Transverse colon (tissue), 4 donors: ENCODE measurements at regions not wholly inside any gene's neighbourhood (a gene's known extent, or its start where the extent isn't known, plus 50 kb on each side); places are given as distances from the start of the nearest gene placed in this dataset.

Experiments used
- DNase-seq: peaks from one replicate; pipeline ENCODE4 v3.0.0-alpha.2; 2019
- H3K27ac ChIP-seq, 4 donors: fragments of 200-600 bp; sonication (generic); 2 replicates each; pipeline ENCODE4 v1.5.1; 2016 to 2018; ENCODE audit warnings: inconsistent platforms in 4 of 4
- H3K27me3 ChIP-seq: fragments of 200-600 bp; sonication (generic); 2 replicates; pipeline ENCODE4 v1.5.1; 2017; ENCODE audit warnings: inconsistent platforms
- H3K36me3 ChIP-seq, 4 donors: fragments of 200-600 bp; sonication (generic); 2 replicates each; pipeline ENCODE4 v1.5.1; 2017 to 2019; ENCODE audit warnings: inconsistent platforms in 4 of 4
- H3K4me1 ChIP-seq, 4 donors: fragments of 200-600 bp; sonication (generic); 2 replicates each; pipeline ENCODE4 v1.5.1; 2017 to 2020; ENCODE audit warnings: inconsistent platforms in 4 of 4
- H3K4me3 ChIP-seq, 4 donors: fragments of 200-600 bp; sonication (generic); 1 replicate in 1 of 4; 2 replicates in 3 of 4; pipeline versions ENCODE4 v1.5.1 to v1.6.1; 2017 to 2019; ENCODE audit warnings: inconsistent platforms in 4 of 4
- H3K9me3 ChIP-seq, 2 donors: fragments of 200-600 bp; sonication (generic); 2 replicates each; pipeline ENCODE4 v1.5.1; 2017 to 2019; ENCODE audit warnings: inconsistent platforms in 2 of 2
- CTCF ChIP-seq, 5 experiments: fragments of 200-600 bp in 3 of 5; fragments of 450-650 bp in 2 of 5; sonication (generic) in 3 of 5; IDR thresholded peaks; 1 replicate in 2 of 5; 2 replicates in 3 of 5; pipeline ENCODE4 v1.5.1; 2016 to 2017; ENCODE audit warnings: antibody characterized with exemption in 5 of 5, inconsistent platforms in 3 of 5, mild to moderate bottlenecking in 2 of 5, moderate library complexity in 1 of 5
- EP300 ChIP-seq: sonication (generic); formaldehyde crosslinking; IDR thresholded peaks from one replicate; pipeline ENCODE4 v1.6.1; 2017; ENCODE audit warnings: antibody characterized with exemption, low read depth
- POLR2A ChIP-seq: fragments of 450-650 bp; IDR thresholded peaks from one replicate; pipeline ENCODE4 v1.6.1; 2016; ENCODE audit warnings: antibody characterized with exemption, mild to moderate bottlenecking, moderate library complexity
- POLR2AphosphoS5 ChIP-seq, 3 donors: sonication (generic); formaldehyde crosslinking; IDR thresholded peaks; one replicate each; pipeline ENCODE4 v1.6.1; 2016; ENCODE audit warnings: antibody characterized with exemption in 3 of 3
- WGBS, 2 donors: methylation state at CpG; one replicate each; pipeline ENCODE4 v1.1.5; 2018; ENCODE audit warnings: low coverage in 1 of 2; 5-methylcytosine and 5-hydroxymethylcytosine counted together
- in situ Hi-C, 4 donors: fragments of 200-750 bp; cut with MboI; loops; one replicate each; pipeline versions ENCODE4 v1.15.0 to v1.15.1; 2017; ENCODE audit warnings: low sequenced_read_pairs in 3 of 4, low pct_ligation_motif_present in 1 of 4, low pct_unique_long_range_greater_than_20kb in 1 of 4
- intact Hi-C: fragments of 100-400 bp; cut with DNase I; formaldehyde crosslinking; loops from one replicate; pipeline ENCODE4 v1.15.1; 2023; ENCODE audit warnings: low total_unique reads

GRCh38 chr5:145389047-145389446 is 446.1 kb downstream of the PRELID2 start:
- no peaks in the 10 kb centered on the region for H3K9me3 ChIP-seq
- H3K27me3 ChIP-seq = no peaks in the 10 kb centered on the region
- in situ Hi-C loops (no loop called here), intact Hi-C loops (no loop called here)
- no peak overlapping the region for H3K4me3 ChIP-seq
- H3K27ac ChIP-seq = no peak overlapping the region
- H3K36me3 ChIP-seq = no peaks in the 10 kb centered on the region
- DNase-seq = no peak
- no peaks in the 10 kb centered on the region for H3K4me1 ChIP-seq
- WGBS, 2 donors = 22 to 69% methylated on average over 1 of the region's 1 CpG
- TF ChIP-seq POLR2AphosphoS5 (IDR thresholded peaks at IDR 0.05) (no peak), POLR2A (no peak), EP300 (no peak), CTCF (IDR thresholded peaks at IDR 0.05) (no peak)

GRCh38 chr5:145385276-145385675 is 449.9 kb downstream of the PRELID2 start:
- TF ChIP-seq CTCF (IDR thresholded peaks at IDR 0.05) = no peak
- TF ChIP-seq EP300 = no peak
- no peak for TF ChIP-seq POLR2A
- TF ChIP-seq POLR2AphosphoS5 (IDR thresholded peaks at IDR 0.05) = no peak
- DNase-seq = no peak
- in situ Hi-C loops = no loop called here
- 95 to 100% methylated on average over 2 of the region's 2 CpGs for WGBS, 2 donors
- H3K4me3 ChIP-seq = no peak overlapping the region
- intact Hi-C loops = no loop called here
- no peaks in the 10 kb centered on the region for H3K27me3 ChIP-seq
- H3K9me3 ChIP-seq = no peaks in the 10 kb centered on the region
- H3K36me3 ChIP-seq = no peaks in the 10 kb centered on the region
- H3K27ac ChIP-seq = no peak overlapping the region
- H3K4me1 ChIP-seq = no peaks in the 10 kb centered on the region

- in situ Hi-C loops (no loop called here), intact Hi-C loops (no loop called here)
- Histone ChIP-seq H3K36me3 (no peaks in the 10 kb centered on the region), H3K27me3 (no peaks in the 10 kb centered on the region), H3K27ac (no peak overlapping the region), H3K4me3 (no peak overlapping the region), H3K9me3 (peaks cover 22 to 33% of the 10 kb centered on the region in 2 donors), H3K4me1 (no peaks in the 10 kb centered on the region)
- 70 to 91% methylated on average over 1 of the region's 1 CpG for WGBS, 2 donors
- no peak for DNase-seq
- no peak for TF ChIP-seq POLR2AphosphoS5 (IDR thresholded peaks at IDR 0.05)
- TF ChIP-seq CTCF (IDR thresholded peaks at IDR 0.05) = no peak
- no peak for TF ChIP-seq POLR2A
- no peak for TF ChIP-seq EP300
Measured at GRCh38 chr5:145378226-145378625, 456.9 kb downstream of the PRELID2 start.

- Histone ChIP-seq H3K4me3 (no peak overlapping the region), H3K27ac (no peak overlapping the region), H3K4me1 (no peaks in the 10 kb centered on the region), H3K36me3 (no peaks in the 10 kb centered on the region), H3K27me3 (no peaks in the 10 kb centered on the region), H3K9me3 (peaks cover 22 to 33% of the 10 kb centered on the region in 2 donors)
- DNase-seq = no peak
- in situ Hi-C loops = no loop called here
- TF ChIP-seq POLR2A (no peak), POLR2AphosphoS5 (IDR thresholded peaks at IDR 0.05) (no peak), EP300 (no peak), CTCF (IDR thresholded peaks at IDR 0.05) (no peak)
- WGBS, 2 donors = 77% methylated on average over 2 of the region's 2 CpGs; no CpG with 5 or more reads in 1 of the 2 donors
- intact Hi-C loops = no loop called here
Measured at GRCh38 chr5:145375521-145375920, 459.6 kb downstream of the PRELID2 start.
